IMR-90 (cell line): ENCODE measurements at regions not wholly inside any gene's neighbourhood (a gene's known extent, or its start where the extent isn't known, plus 50 kb on each side); places are given as distances from the start of the nearest gene placed in this dataset.

Experiments used
- ATAC-seq: fragments of 200-7000 bp; cut with Tn5 transposase; 2 replicates; pipeline ENCODE4 v1.9.1; 2020; ENCODE audit warnings: low read depth, mild to moderate bottlenecking, moderate library complexity
- BruUV-seq: library from RNA; stranded (reverse); fragments of 400-500 nt; replicated peaks from 2 replicates; lab custom pipeline; 2021; lab: Mats Ljungman, UMichigan
- CTCF ChIA-PET: fragments of 300-600 bp; formaldehyde crosslinking; extraction: SDS; loops from one replicate; lab custom pipeline; 2021; ENCODE audit warnings: antibody characterized with exemption; lab: Yijun Ruan, JAX
- POLR2A ChIA-PET: fragments of 300-600 bp; sonication (Branson Sonifier 250); formaldehyde crosslinking; loops from one replicate; lab custom pipeline; 2022; ENCODE audit warnings: antibody characterized with exemption; ENCODE audit not compliant: unreplicated experiment; lab: Charles Lee
- DNase-seq: peaks from one replicate; pipeline ENCODE4 v3.0.0; 2013
- H2AFZ ChIP-seq: replicated peaks from 2 replicates; pipeline ENCODE3; 2013; ENCODE audit warnings: low read length, mild to moderate bottlenecking; ENCODE audit not compliant: poor library complexity
- H2AK5ac ChIP-seq: 2 replicates; pipeline ENCODE4 v1.6.1; 2013; ENCODE audit warnings: low read depth, low read length, inconsistent platforms
- H2AK9ac ChIP-seq: replicated peaks from 2 replicates; pipeline ENCODE3; 2013; ENCODE audit warnings: mild to moderate bottlenecking, low read depth, low read length, moderate library complexity; ENCODE audit not compliant: poor library complexity
- H2BK120ac ChIP-seq: 2 replicates; pipeline ENCODE4 v1.6.1; 2013; ENCODE audit warnings: low read depth, low read length, inconsistent platforms
- H2BK15ac ChIP-seq: 3 replicates; pipeline ENCODE4 v1.6.1; 2013; ENCODE audit warnings: low read depth, low read length, inconsistent platforms
- H2BK20ac ChIP-seq: 2 replicates; pipeline ENCODE4 v1.6.1; 2013; ENCODE audit warnings: low read depth, mild to moderate bottlenecking, inconsistent platforms, low read length, moderate library complexity
- H2BK5ac ChIP-seq: 2 replicates; pipeline ENCODE4 v1.6.1; 2013; ENCODE audit warnings: mild to moderate bottlenecking, low read depth, low read length, inconsistent platforms; ENCODE audit not compliant: poor library complexity, severe bottlenecking
- H3K14ac ChIP-seq: replicated peaks from 2 replicates; pipeline ENCODE4 v1.6.1; 2013; ENCODE audit warnings: low read depth, low read length, inconsistent platforms
- H3K18ac ChIP-seq: 2 replicates; pipeline ENCODE4 v1.6.1; 2013; ENCODE audit warnings: low read depth, low read length, control low read depth
- H3K23ac ChIP-seq: 2 replicates; pipeline ENCODE4 v1.6.1; 2013; ENCODE audit warnings: low read depth, low read length, inconsistent platforms
- H3K27ac ChIP-seq: 2 replicates; pipeline ENCODE4 v1.5.1; 2013; ENCODE audit warnings: mild to moderate bottlenecking, control low read depth, low read length; ENCODE audit not compliant: insufficient read depth
- H3K27me3 ChIP-seq: 2 replicates; pipeline ENCODE4 v1.6.1; 2013; ENCODE audit warnings: low read length; ENCODE audit not compliant: control insufficient read depth, insufficient read depth
- H3K36me3 ChIP-seq: 2 replicates; pipeline ENCODE4 v1.6.1; 2013; ENCODE audit warnings: low read length, mixed read lengths; ENCODE audit not compliant: control insufficient read depth, insufficient read depth
- H3K4ac ChIP-seq: 2 replicates; pipeline ENCODE4 v1.6.1; 2013; ENCODE audit warnings: low read depth, low read length, inconsistent platforms
- H3K4me1 ChIP-seq: 2 replicates; pipeline ENCODE4 v1.6.1; 2013; ENCODE audit warnings: low read length, mixed read lengths; ENCODE audit not compliant: control insufficient read depth, insufficient read depth
- H3K4me2 ChIP-seq: 2 replicates; pipeline ENCODE4 v1.6.1; 2013; ENCODE audit warnings: low read depth, mild to moderate bottlenecking, control low read depth, low read length, moderate library complexity
- H3K4me3 ChIP-seq: 2 replicates; pipeline ENCODE4 v1.5.1; 2013; ENCODE audit warnings: low read depth, mild to moderate bottlenecking, control low read depth, low read length, moderate library complexity; ENCODE audit not compliant: insufficient read depth
- H3K56ac ChIP-seq: 2 replicates; pipeline ENCODE4 v1.6.1; 2013; ENCODE audit warnings: low read length, inconsistent platforms; ENCODE audit not compliant: insufficient read depth; ENCODE audit errors: extremely low read depth
- H3K79me1 ChIP-seq, 2 experiments: 2 replicates each; pipeline ENCODE4 v1.6.1; 2013; ENCODE audit warnings: low read length in 2 of 2, inconsistent platforms in 1 of 2, low read depth in 1 of 2
- H3K9ac ChIP-seq: 2 replicates; pipeline ENCODE4 v1.6.1; 2013; ENCODE audit warnings: low read depth, low read length, control low read depth
- H3K9me1 ChIP-seq: 2 replicates; pipeline ENCODE4 v1.6.1; 2013; ENCODE audit warnings: low read length, inconsistent platforms; ENCODE audit not compliant: insufficient read depth
- H3K9me3 ChIP-seq: 2 replicates; pipeline ENCODE4 v1.6.1; 2013; ENCODE audit warnings: low read length; ENCODE audit not compliant: control insufficient read depth, insufficient read depth
- H4K20me1 ChIP-seq: 2 replicates; pipeline ENCODE4 v1.6.1; 2013; ENCODE audit warnings: low read length, inconsistent platforms; ENCODE audit not compliant: insufficient read depth
- H4K5ac ChIP-seq: 2 replicates; pipeline ENCODE4 v1.6.1; 2013; ENCODE audit warnings: mild to moderate bottlenecking, low read depth, low read length, control low read depth
- H4K8ac ChIP-seq, 2 experiments: 2 replicates each; pipeline ENCODE4 v1.6.1; 2013; ENCODE audit warnings: low read depth in 2 of 2, low read length in 2 of 2, control low read depth in 1 of 2, inconsistent platforms in 1 of 2
- H4K91ac ChIP-seq: 2 replicates; pipeline ENCODE4 v1.6.1; 2013; ENCODE audit warnings: low read depth, low read length, inconsistent platforms; ENCODE audit not compliant: insufficient read depth
- BHLHE40 ChIP-seq: fragments of 150-350 bp; IDR thresholded peaks from 2 replicates; pipeline ENCODE4 v1.6.1; 2016; ENCODE audit warnings: mild to moderate bottlenecking, low read depth, low read length
- ELK1 ChIP-seq: fragments of 150-350 bp; IDR thresholded peaks from 2 replicates; pipeline ENCODE4 v1.6.1; 2016; ENCODE audit warnings: low read depth, mild to moderate bottlenecking, low read length, moderate library complexity, borderline replicate concordance
- FOS ChIP-seq: fragments of 150-350 bp; IDR thresholded peaks from 2 replicates; pipeline ENCODE4 v1.6.1; 2016; ENCODE audit warnings: low read depth, low read length
- MAFK ChIP-seq: IDR thresholded peaks from 2 replicates; pipeline ENCODE4 v1.6.1; 2012; ENCODE audit warnings: low read depth, low read length, improper control_type of control experiment
- MAZ ChIP-seq: IDR thresholded peaks from 2 replicates; pipeline ENCODE4 v1.6.1; 2012; ENCODE audit warnings: low read depth, mild to moderate bottlenecking, low read length, improper control_type of control experiment, moderate library complexity, borderline replicate concordance
- MXI1 ChIP-seq: IDR thresholded peaks from 2 replicates; pipeline ENCODE4 v1.6.1; 2012; ENCODE audit warnings: low read depth, mild to moderate bottlenecking, low read length, moderate library complexity, borderline replicate concordance
- NFE2L2 ChIP-seq: fragments of 150-350 bp; IDR thresholded peaks from 2 replicates; pipeline ENCODE4 v1.6.1; 2016; ENCODE audit warnings: low read depth, mild to moderate bottlenecking, low read length
- POLR2A ChIP-seq: IDR thresholded peaks from 2 replicates; pipeline ENCODE4 v1.6.1; 2012; ENCODE audit warnings: mild to moderate bottlenecking, low read depth, low read length
- RFX5 ChIP-seq: IDR thresholded peaks from 2 replicates; pipeline ENCODE4 v1.8.0; 2012; ENCODE audit warnings: low read depth, mild to moderate bottlenecking, low read length, moderate library complexity
- SMC3 ChIP-seq: fragments of 150-350 bp; IDR thresholded peaks from 2 replicates; pipeline ENCODE4 v1.6.1; 2016; ENCODE audit warnings: low read depth, mild to moderate bottlenecking, antibody characterized with exemption, low read length, moderate library complexity
- WGBS, 2 experiments: methylation state at CpG; one replicate each; pipeline versions ENCODE4 v1.1.5 to v1.1.7; 2013; ENCODE audit warnings: missing lambda C conversion rate in 2 of 2; ENCODE audit not compliant: insufficient read length in 1 of 2; ENCODE audit errors: extremely low coverage in 2 of 2; 5-methylcytosine and 5-hydroxymethylcytosine counted together
- dilution Hi-C: fragments of 300-500 bp; cut with HindIII; formaldehyde crosslinking; loops from one replicate; pipeline ENCODE4 v1.14.3; 2018; ENCODE audit warnings: low sequenced_read_pairs; ENCODE audit not compliant: unreplicated experiment
- in situ Hi-C: fragments of 300-500 bp; cut with MboI; formaldehyde crosslinking; loops from 3 replicates; pipeline ENCODE4 v1.14.3; 2019; ENCODE audit warnings: low sequenced_read_pairs, inconsistent platforms, mixed read lengths
- intact Hi-C: fragments of 100-400 bp; cut with micrococcal nuclease; formaldehyde crosslinking; loops from 2 replicates; pipeline ENCODE4 v1.10.0; 2022
- TF ChIP-seq, protein P1 (sequence below): fragments of 150-350 bp; IDR thresholded peaks from 2 replicates; pipeline ENCODE4 v1.6.1; 2017; ENCODE audit warnings: mild to moderate bottlenecking, antibody characterized with exemption, low read length, low read depth
- TF ChIP-seq, protein P2 (sequence below): conservative IDR thresholded peaks from 2 replicates; pipeline ENCODE4 v1.5.1; 2012; ENCODE audit warnings: mild to moderate bottlenecking, low read depth, low read length, improper control_type of control experiment

DNA sequence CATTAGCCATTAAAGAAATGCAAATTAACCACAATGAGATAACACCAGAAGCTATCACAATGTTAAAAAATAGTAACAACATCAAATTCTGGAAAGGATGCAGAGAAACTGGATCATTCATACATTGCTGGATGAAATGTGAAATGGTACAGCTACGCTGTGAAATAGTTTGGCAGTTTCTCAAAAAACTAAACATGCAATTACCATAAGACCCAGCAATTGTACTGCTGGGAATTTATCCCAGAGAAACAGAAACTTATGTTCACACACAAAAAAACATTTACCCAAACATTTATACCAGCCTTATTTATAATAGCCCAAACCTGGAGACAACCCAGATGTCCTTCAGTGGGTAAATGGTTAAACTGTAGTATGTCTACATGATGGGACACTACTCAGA is 592.9 kb downstream of the ZNF608 start:
- DNase-seq (no peak), ATAC-seq (no peak)
- H3K79me1 ChIP-seq: no peaks in the 10 kb centered on the region
- ChIA-PET POLR2A (no interaction called here), CTCF (no interaction called here)
- H2BK15ac ChIP-seq: no peak overlapping the region
- H3K56ac ChIP-seq: no peak overlapping the region
- no peak overlapping the region for H2BK120ac ChIP-seq
- no peaks in the 10 kb centered on the region for H3K4me1 ChIP-seq
- intact Hi-C loops (loop anchor here (10.0 kb wide), 1 partner anchor 591 kb away; the partner anchor contains the start of gene ZNF608), dilution Hi-C loops (no loop called here), in situ Hi-C loops (no loop called here)
- no CpG with 5 or more reads among the region's 1 CpG for WGBS, 2 experiments
- H3K27me3 ChIP-seq: no peaks in the 10 kb centered on the region
- H3K14ac ChIP-seq: no peak overlapping the region
- no peak overlapping the region for H3K18ac ChIP-seq
- no peak overlapping the region for H2BK20ac ChIP-seq
- H2BK5ac ChIP-seq: no peak overlapping the region
- no peak overlapping the region for H2AK9ac ChIP-seq
- no peak overlapping the region for H2AK5ac ChIP-seq
- H3K27ac ChIP-seq: no peak overlapping the region
- no peaks in the 10 kb centered on the region for H4K20me1 ChIP-seq
- H3K9me1 ChIP-seq: no peaks in the 10 kb centered on the region
- no TSS peak for BruUV-seq
- TF ChIP-seq BHLHE40 (no peak), MAZ (no peak), POLR2A (no peak), MAFK (no peak), NFE2L2 (no peak), SMC3 (no peak), ELK1 (no peak), MXI1 (no peak), RFX5 (no peak), FOS (no peak)
- TF ChIP-seq, protein P1, sequence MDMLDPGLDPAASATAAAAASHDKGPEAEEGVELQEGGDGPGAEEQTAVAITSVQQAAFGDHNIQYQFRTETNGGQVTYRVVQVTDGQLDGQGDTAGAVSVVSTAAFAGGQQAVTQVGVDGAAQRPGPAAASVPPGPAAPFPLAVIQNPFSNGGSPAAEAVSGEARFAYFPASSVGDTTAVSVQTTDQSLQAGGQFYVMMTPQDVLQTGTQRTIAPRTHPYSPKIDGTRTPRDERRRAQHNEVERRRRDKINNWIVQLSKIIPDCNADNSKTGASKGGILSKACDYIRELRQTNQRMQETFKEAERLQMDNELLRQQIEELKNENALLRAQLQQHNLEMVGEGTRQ: no peak
- TF ChIP-seq, protein P2, sequence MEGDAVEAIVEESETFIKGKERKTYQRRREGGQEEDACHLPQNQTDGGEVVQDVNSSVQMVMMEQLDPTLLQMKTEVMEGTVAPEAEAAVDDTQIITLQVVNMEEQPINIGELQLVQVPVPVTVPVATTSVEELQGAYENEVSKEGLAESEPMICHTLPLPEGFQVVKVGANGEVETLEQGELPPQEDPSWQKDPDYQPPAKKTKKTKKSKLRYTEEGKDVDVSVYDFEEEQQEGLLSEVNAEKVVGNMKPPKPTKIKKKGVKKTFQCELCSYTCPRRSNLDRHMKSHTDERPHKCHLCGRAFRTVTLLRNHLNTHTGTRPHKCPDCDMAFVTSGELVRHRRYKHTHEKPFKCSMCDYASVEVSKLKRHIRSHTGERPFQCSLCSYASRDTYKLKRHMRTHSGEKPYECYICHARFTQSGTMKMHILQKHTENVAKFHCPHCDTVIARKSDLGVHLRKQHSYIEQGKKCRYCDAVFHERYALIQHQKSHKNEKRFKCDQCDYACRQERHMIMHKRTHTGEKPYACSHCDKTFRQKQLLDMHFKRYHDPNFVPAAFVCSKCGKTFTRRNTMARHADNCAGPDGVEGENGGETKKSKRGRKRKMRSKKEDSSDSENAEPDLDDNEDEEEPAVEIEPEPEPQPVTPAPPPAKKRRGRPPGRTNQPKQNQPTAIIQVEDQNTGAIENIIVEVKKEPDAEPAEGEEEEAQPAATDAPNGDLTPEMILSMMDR: no peak
- H3K9ac ChIP-seq: no peak overlapping the region
- no peak overlapping the region for H2AFZ ChIP-seq
- no peak overlapping the region for H4K5ac ChIP-seq
- no peak overlapping the region for H3K4me2 ChIP-seq
- H3K4me3 ChIP-seq: no peak overlapping the region
- H4K8ac ChIP-seq: no peak overlapping the region
- no peak overlapping the region for H3K23ac ChIP-seq
- H4K91ac ChIP-seq: no peak overlapping the region
- H3K36me3 ChIP-seq: no peaks in the 10 kb centered on the region
- peaks cover 5% of the 10 kb centered on the region for H3K9me3 ChIP-seq
- H3K4ac ChIP-seq: no peak overlapping the region
